B cell (primary cell): ENCODE measurements at regions not wholly inside any gene's neighbourhood (a gene's known extent, or its start where the extent isn't known, plus 50 kb on each side); places are given as distances from the start of the nearest gene placed in this dataset.

Experiments
- ATAC-seq: fragments of 200-7000 bp; cut with Tn5 transposase; one replicate; pipeline ENCODE4 v1.10.0; 2021; ENCODE audit warnings: low read depth, mild to moderate bottlenecking, moderate number of reproducible peaks, moderate library complexity
- CTCF ChIA-PET: fragments of 350-600 bp; sonication (Branson Sonifier 250); formaldehyde crosslinking; loops from one replicate; lab custom pipeline; 2021; ENCODE audit warnings: antibody characterized with exemption, inconsistent platforms; lab: Charles Lee
- POLR2A ChIA-PET: fragments of 350-600 bp; sonication (Branson Sonifier 250); formaldehyde crosslinking; loops from one replicate; lab custom pipeline; 2021; ENCODE audit warnings: antibody characterized with exemption; lab: Charles Lee
- DNase-seq: peaks from one replicate; pipeline ENCODE4 v3.0.0; 2013
- H2AFZ ChIP-seq: 2 replicates; pipeline ENCODE4 v1.6.1; 2012; ENCODE audit warnings: mild to moderate bottlenecking, low read depth, low read length; ENCODE audit not compliant: insufficient read depth, poor library complexity, severe bottlenecking
- H3K27ac ChIP-seq, 2 donors: 1 replicate in 1 of 2; 2 replicates in 1 of 2; pipeline ENCODE4 v1.5.1; 2012 to 2013; ENCODE audit warnings: low read length in 2 of 2, mild to moderate bottlenecking in 2 of 2, moderate library complexity in 1 of 2
- H3K27me3 ChIP-seq, 4 experiments: fragments of 200-600 bp in 1 of 4; sonication (generic) in 1 of 4; replicated peaks in 1 of 4; 1 replicate in 2 of 4; 2 replicates in 2 of 4; pipeline versions ENCODE4 v1.6.1 to v1.7.0; 2013 to 2016; ENCODE audit warnings: low read length in 3 of 4, mild to moderate bottlenecking in 2 of 4, mixed read lengths in 1 of 4, moderate library complexity in 1 of 4; ENCODE audit not compliant: insufficient read depth in 4 of 4, control insufficient read depth in 3 of 4; ENCODE audit errors: control extremely low read depth in 1 of 4
- H3K36me3 ChIP-seq, 2 experiments: replicated peaks in 1 of 2; 1 replicate in 1 of 2; 2 replicates in 1 of 2; pipeline versions ENCODE4 v1.6.1 to v1.7.1; 2013; ENCODE audit warnings: low read length in 1 of 2; ENCODE audit not compliant: insufficient read depth in 2 of 2, control insufficient read depth in 1 of 2; ENCODE audit errors: control extremely low read depth in 1 of 2, extremely low read depth in 1 of 2
- H3K4me1 ChIP-seq, 2 donors: fragments of 200-600 bp in 1 of 2; sonication (generic) in 1 of 2; 1 replicate in 1 of 2; 2 replicates in 1 of 2; pipeline versions ENCODE4 v1.5.1 to v1.6.1; 2013 to 2017; ENCODE audit warnings: low read length in 2 of 2; ENCODE audit not compliant: control insufficient read depth in 2 of 2, insufficient read depth in 2 of 2
- H3K4me2 ChIP-seq: replicated peaks from 2 replicates; pipeline ENCODE3; 2012; ENCODE audit warnings: mild to moderate bottlenecking, low read depth, low read length; ENCODE audit not compliant: poor library complexity, severe bottlenecking
- H3K4me3 ChIP-seq, 5 experiments: fragments of 200-600 bp in 1 of 5; sonication (generic) in 1 of 5; 1 replicate in 3 of 5; 2 replicates in 2 of 5; pipeline versions ENCODE4 v1.5.1 to v1.7.0; 2011 to 2016; ENCODE audit warnings: low read length in 4 of 5, mild to moderate bottlenecking in 4 of 5, low read depth in 2 of 5, control low read depth in 1 of 5, moderate library complexity in 1 of 5; ENCODE audit not compliant: insufficient read depth in 1 of 5; ENCODE audit errors: control extremely low read depth in 1 of 5, extremely low read depth in 1 of 5
- H3K79me2 ChIP-seq: fragments of 200-600 bp; sonication (generic); one replicate; pipeline ENCODE4 v1.6.0; 2016; ENCODE audit warnings: low read length; ENCODE audit not compliant: control insufficient read depth, insufficient read depth
- H3K9ac ChIP-seq: fragments of 200-600 bp; sonication (generic); 2 replicates; pipeline ENCODE4 v1.6.1; 2017; ENCODE audit warnings: mild to moderate bottlenecking, low read length, moderate library complexity
- H3K9me3 ChIP-seq, 3 donors: one replicate each; pipeline versions ENCODE4 v1.6.1 to v1.7.1; 2013; ENCODE audit warnings: low read length in 2 of 3; ENCODE audit not compliant: control insufficient read depth in 2 of 3, insufficient read depth in 1 of 3; ENCODE audit errors: control extremely low read depth in 1 of 3
- H4K20me1 ChIP-seq: 2 replicates; pipeline ENCODE4 v1.6.0; 2012; ENCODE audit warnings: mild to moderate bottlenecking, low read length; ENCODE audit not compliant: insufficient read depth, control insufficient read depth, poor library complexity, severe bottlenecking
- H3K27ac Mint-ChIP-seq: one replicate; pipeline ENCODE4 v1.8.0; 2021; ENCODE audit warnings: mixed read lengths
- H3K27me3 Mint-ChIP-seq: one replicate; pipeline ENCODE4 v1.8.0; 2021; ENCODE audit warnings: mixed read lengths
- H3K4me1 Mint-ChIP-seq: one replicate; pipeline ENCODE4 v1.8.0; 2021; ENCODE audit warnings: mixed read lengths
- H3K4me3 Mint-ChIP-seq: one replicate; pipeline ENCODE4 v1.8.0; 2021; ENCODE audit warnings: mixed read lengths
- H3K9me3 Mint-ChIP-seq: one replicate; pipeline ENCODE4 v1.8.0; 2022; ENCODE audit warnings: mixed read lengths; ENCODE audit not compliant: insufficient read depth
- CTCF ChIP-seq: fragments of 200-600 bp; IDR thresholded peaks from one replicate; pipeline ENCODE4 v1.8.0; 2022; ENCODE audit warnings: antibody characterized with exemption, mild to moderate bottlenecking
- EZH2 ChIP-seq: IDR thresholded peaks from 2 replicates; pipeline ENCODE4 v1.6.1; 2012; ENCODE audit warnings: borderline replicate concordance, low read depth, mild to moderate bottlenecking, moderate library complexity, low read length; ENCODE audit not compliant: insufficient read depth, poor library complexity, severe bottlenecking
- WGBS: methylation state at CpG from one replicate; pipeline ENCODE4 v1.1.5; 2013; ENCODE audit warnings: missing lambda C conversion rate; ENCODE audit not compliant: insufficient coverage; 5-methylcytosine and 5-hydroxymethylcytosine counted together
- intact Hi-C: fragments of 100-400 bp; cut with micrococcal nuclease; formaldehyde crosslinking; loops from one replicate; pipeline ENCODE4 v1.10.0; 2022

GRCh38 chr13:110097013-110097412 is 209.9 kb downstream of the COL4A1 start:
- H4K20me1 ChIP-seq, result no peaks in the 10 kb centered on the region
- H3K79me2 ChIP-seq, result no peaks in the 10 kb centered on the region
- H2AFZ ChIP-seq, result no peak overlapping the region
- no peak overlapping the region for H3K27ac ChIP-seq
- no peaks in the 10 kb centered on the region for H3K27me3 Mint-ChIP-seq
- no peaks in the 10 kb centered on the region for H3K36me3 ChIP-seq
- no peaks in the 10 kb centered on the region for H3K4me1 ChIP-seq
- peaks cover 2 to 11% (median 6%) of the 10 kb centered on the region in 3 donors for H3K9me3 ChIP-seq
- H3K4me1 Mint-ChIP-seq, result no peaks in the 10 kb centered on the region
- DNase-seq (no peak), ATAC-seq (no peak)
- no peak overlapping the region for H3K4me2 ChIP-seq
- ChIA-PET CTCF (no interaction called here), POLR2A (no interaction called here)
- peaks cover 5% of the 10 kb centered on the region for H3K9me3 Mint-ChIP-seq
- H3K27me3 ChIP-seq, result no peaks in the 10 kb centered on the region
- no peak overlapping the region for H3K9ac ChIP-seq
- no peak overlapping the region for H3K27ac Mint-ChIP-seq
- intact Hi-C loops, result no loop called here
- no peak overlapping the region for H3K4me3 Mint-ChIP-seq
- WGBS, result 93% methylated on average over 3 of the region's 5 CpGs
- TF ChIP-seq EZH2, result no peak
- TF ChIP-seq CTCF, result no peak
- no peak overlapping the region for H3K4me3 ChIP-seq

GRCh38 chr13:110092831-110093247 is 214.1 kb downstream of the COL4A1 start:
- Histone ChIP-seq H2AFZ (no peak overlapping the region), H3K4me3 (no peak overlapping the region), H3K4me2 (no peak overlapping the region), H3K27me3 (no peaks in the 10 kb centered on the region), H3K4me1 (no peaks in the 10 kb centered on the region), H3K9me3 (peaks cover 0 to under 1% (median 0%) of the 10 kb centered on the region in 3 donors), H3K9ac (no peak overlapping the region), H3K36me3 (no peaks in the 10 kb centered on the region), H3K79me2 (no peaks in the 10 kb centered on the region), H3K27ac (no peak overlapping the region), H4K20me1 (no peaks in the 10 kb centered on the region)
- ATAC-seq, result no peak
- H3K4me1 Mint-ChIP-seq, result no peaks in the 10 kb centered on the region
- H3K9me3 Mint-ChIP-seq, result peaks cover 3% of the 10 kb centered on the region
- 83% methylated on average over 1 of the region's 1 CpG for WGBS
- intact Hi-C loops, result no loop called here
- no peak overlapping the region for H3K4me3 Mint-ChIP-seq
- no peak overlapping the region for H3K27ac Mint-ChIP-seq
- ChIA-PET POLR2A (no interaction called here), CTCF (no interaction called here)
- TF ChIP-seq EZH2 (no peak), CTCF (no peak)
- DNase-seq, result no peak
- H3K27me3 Mint-ChIP-seq, result no peaks in the 10 kb centered on the region
